HG03066 (cell line): ENCODE measurements at regions not wholly inside any gene's neighbourhood (a gene's known extent, or its start where the extent isn't known, plus 50 kb on each side); places are given as distances from the start of the nearest gene placed in this dataset.
"Not testable (repeated sequence)": the region's sequence is repeated elsewhere in the genome, so short reads cannot be mapped to it uniquely, and the experiment has no call there.

Experiments used
- ATAC-seq: cut with Tn5 transposase; IDR thresholded peaks from one replicate; pipeline ENCODE4 v1.9.1; 2021; ENCODE audit warnings: low read depth; ENCODE audit not compliant: unreplicated experiment

DNA sequence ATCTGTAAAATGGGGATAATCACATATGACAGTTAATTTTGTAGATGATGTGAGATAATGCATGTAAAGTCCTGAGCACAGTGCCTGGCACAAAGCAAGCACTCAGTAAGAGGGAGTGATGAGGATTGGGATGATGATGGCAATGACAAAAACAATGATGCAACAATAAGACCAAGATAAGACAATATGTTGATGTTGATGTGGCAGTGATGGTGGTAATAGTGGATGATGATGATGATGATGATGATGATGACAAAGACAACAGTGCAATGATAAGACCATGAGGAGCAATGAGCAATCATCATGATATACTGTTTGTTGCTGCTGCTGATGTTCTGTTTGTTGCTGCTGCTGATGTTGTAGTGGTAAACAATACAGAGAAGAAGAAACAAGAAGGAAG is 344.1 kb downstream of the NPIPA8 start:
- ATAC-seq: no peak

DNA sequence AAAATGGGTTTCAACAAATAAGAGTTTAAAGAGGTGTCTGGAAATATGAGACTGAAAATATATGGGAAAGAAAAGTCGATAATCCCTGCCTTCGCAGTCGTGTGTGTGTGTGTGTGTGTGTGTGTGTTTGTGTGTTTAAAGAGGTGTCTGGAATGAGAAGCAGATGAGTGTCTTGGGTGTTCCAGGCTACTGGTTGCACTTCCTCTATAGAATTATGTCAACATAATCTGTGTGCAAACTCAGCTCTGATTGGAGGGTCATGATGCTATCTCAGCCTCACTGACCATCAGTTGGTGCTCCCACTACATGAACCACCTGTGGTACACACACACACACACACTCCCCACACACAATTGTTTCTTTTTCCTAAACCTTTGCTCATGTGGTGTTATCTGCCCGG is 347.3 kb downstream of the NPIPA8 start:
- no peak for ATAC-seq

DNA sequence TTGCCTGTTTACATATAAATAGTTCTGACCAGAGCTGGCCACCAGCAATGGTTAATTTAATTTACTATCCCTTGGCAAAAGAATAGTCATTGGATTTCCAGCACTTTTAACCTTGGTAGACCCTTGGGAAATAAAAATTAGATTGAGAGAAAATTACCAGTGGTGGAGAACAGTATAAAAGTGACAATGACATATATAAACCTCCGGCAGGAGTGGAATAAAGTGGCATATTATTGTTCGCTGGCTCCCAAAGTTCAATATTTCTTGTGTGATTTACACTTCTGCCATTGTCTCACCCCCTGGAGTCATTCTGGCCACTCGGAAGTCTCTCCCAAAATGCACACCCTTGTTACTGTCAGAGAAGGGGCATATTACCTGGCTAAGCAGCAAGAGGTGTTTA is 347.7 kb downstream of the NPIPA8 start:
- no peak for ATAC-seq

DNA sequence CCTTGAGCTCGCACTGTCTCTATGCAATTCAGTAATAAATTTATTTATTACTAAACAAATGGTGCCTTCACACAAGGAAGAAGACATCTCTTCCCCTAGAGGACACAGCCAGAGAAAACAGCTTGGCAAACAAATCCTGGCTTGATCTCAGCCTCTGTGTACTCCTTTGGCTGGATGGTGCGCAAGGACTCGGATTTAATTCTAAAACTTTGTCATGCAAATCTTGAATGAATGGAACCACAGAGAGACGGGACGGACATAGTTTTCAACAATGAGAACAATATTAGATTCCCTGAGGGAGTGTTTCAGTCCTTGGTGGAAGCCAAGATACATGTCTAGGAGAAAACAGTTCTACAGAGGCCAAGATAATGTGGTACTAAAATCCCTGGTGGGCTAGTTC is 349.5 kb downstream of the NPIPA8 start:
- ATAC-seq: no peak

DNA sequence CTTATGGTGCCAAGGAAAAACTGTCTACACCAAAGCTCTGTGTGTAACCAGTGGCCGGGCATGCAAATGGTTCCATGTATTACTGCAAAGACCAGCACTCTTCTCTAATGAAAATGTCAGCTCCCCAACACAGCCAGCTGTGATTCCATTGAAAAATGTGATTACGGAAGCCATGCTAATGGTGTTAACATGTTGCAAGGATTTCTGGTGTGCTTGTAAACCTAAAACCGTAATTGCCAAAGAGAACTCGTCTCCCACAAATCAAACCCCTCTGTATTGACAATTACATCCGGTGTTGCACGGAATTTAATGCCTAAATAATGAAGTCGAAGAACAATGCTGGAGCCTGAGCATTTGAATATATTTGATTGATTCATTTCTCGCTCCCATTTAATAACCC is 351.7 kb downstream of the NPIPA8 start:
- no peak for ATAC-seq

DNA sequence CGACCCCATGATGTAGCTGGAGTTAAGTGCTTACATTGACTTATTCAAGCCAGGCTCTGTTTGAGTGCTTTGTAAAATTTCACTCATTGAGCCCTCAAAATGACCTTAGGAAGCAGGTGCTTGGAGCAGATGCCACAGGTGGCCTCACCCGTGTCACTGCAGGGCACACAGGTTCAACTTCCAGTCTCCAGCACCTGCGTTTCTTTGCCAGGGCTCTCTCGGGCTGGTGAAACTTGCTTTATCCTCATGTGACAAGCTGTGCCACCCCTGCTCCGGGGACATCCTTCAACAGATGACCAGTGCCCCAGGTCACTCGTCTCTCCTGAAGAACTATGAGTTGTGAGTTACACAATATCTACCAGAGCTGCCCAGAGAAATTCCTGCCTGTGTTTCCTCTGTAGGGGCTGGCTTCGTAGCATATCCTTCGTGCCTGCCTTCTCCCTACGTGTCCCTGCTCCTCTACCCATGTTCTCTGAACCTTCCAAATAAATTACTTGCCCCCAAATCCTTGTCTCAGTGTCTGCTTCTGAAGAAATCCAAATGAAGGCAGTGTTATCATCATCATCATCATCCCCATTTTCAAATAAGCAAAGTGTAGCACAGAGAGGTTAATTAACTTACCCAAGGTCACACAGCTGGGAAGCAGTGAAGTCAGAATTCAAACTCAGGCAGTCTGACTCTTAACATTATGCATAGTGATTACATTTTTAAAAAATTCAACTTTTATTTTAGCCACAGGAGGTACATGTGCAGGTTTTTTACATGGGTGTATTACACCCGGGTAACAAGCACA is 352.5 kb downstream of the NPIPA8 start:
- no peak for ATAC-seq

DNA sequence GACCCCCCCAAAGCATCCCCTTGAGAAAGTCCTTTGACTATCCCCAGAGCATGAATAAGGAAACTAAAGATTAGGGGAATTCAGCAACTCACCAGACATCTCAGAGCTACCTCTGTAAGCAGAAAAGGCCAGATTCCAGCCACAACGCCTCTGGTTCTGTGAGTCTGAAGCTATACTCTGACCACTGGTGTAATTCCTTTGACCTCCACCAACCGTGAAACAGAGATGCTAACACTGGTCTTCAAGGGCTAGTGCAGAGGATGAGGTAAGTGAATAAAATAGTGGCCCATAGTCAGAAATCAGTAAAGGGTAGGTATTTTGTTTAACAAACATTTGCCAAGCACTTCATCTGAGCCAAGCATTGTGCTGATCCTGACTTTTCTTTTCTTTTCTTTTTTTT is 353.4 kb downstream of the NPIPA8 start:
- ATAC-seq: no peak

DNA sequence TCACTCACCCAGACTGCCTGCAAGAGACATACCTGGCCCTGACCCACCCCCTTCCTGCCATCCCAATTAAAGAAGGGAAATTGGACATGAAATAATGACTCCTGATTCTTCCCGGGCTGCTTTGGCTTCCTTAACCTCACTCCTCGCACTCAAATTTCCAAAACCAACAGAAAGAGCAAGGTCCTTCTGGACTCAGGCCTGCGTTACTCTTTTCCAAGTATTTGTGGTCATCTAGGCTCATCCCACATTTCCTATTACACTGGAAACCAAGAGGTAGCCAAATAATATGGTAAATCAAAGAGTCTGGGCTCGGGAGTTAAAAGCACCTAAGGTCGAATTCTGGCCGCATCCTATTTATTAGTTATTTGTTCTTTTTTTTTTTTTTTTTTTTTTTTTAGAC is 359.3 kb downstream of the NPIPA8 start:
- ATAC-seq: no peak

DNA sequence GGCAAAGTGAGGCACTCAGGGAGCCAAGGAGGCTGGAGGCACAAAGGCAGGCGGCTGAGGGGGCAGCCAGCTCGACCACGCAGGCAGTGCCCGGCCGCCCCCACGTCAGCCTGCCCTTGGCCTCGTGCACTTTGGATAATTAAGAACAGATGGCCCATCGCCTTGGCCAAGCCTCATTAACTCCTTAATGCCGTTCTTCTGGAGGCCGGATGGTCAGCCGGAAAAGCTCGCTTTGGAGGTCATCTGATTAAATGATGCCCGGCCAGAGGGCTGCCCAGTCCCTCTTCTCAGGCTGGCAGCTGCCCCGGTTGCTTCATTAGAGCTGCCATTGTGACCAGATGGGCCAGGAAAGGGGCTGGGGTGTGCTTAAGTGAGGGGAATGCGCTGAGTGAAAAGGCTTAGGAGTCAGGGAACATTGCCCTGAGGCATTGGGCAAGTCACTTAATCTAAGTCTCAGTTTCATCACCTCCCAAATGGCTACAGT is 364.0 kb downstream of the NPIPA8 start:
- ATAC-seq: no peak

DNA sequence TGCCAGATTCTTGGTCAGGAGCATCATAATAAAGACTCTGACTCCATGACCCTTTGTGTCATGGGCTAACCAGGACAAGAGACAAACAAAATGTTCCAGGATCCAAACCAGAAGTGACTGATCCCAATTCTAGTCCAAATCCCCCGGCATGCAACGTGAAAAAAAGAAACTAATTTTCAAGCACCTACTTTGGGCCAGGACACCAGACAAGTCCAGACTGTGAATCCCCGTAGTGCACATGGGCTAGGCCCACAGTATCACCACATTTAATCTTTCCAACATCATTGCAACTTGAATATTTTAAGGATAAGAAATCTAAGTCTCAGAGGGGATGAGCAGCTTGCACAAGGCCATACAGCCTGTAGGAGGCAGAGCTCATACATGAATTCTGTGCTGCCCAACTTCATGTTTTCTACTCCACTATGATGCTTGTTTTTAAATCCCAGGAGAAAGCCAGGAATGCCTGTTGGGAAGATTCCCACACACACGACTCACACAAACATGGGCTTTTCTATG is 365.7 kb downstream of the NPIPA8 start:
- ATAC-seq: no peak

DNA sequence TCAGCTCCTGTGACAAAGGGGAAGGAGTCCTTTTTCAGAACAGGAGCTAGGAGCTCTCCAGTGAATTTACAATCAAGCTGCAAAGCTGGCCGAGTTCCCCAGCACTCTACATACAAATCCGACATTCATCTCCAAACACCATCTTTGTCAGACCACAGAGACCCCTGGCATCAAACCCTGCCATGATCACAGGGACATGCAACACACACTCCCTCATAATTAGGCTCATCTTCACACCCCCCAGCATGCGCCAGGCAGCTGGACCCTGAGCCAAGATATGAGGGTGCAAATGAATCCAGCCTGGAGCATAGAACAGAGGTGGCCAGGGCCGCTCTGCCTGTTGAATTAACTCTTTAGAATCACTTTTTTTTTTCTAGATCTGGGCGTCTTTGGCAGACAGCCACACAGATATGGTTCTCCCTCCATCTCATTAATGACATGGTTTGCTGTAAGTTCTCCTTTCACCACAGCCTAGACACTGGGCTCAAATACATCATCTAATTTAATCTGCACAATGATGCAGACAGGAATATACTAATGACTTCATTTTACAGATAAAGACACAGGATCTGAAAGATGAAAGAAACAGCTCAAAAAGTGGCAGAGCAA is 366.3 kb downstream of the NPIPA8 start:
- no peak for ATAC-seq

DNA sequence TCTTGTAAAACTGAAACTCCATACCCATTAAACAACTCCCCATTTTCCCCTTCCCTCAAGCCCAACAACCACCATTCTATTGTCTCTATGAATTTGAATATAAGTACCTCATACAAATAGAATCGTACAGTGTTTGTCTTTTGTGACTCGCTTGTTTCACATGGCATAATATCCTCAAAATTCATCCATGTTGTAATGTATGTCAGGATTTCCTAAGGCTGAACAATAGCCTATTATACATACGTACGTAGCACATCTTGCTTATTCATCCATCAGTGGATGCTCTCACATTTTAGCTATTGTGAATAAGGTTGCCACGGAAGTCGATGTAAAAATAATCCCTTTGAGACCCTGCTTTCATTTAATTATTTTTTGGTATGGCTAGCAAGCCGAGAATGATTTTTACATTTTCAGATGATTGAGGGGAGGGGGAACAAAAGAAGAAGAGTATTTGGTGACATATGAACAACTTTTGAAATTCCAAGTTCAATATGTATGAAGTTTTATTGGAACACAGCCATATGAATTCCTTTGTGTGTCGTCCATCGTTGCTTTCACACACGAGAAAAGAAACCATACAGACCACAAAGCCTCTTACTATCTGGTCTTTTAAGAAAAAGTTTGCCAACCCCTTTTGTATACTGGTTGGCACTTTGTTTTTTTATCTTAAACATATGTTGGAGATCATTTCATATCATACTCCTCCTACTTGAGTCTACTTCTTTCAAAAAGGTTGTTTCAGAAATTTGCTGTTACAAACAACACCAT is 371.2 kb downstream of the NPIPA8 start:
- ATAC-seq: no peak

DNA sequence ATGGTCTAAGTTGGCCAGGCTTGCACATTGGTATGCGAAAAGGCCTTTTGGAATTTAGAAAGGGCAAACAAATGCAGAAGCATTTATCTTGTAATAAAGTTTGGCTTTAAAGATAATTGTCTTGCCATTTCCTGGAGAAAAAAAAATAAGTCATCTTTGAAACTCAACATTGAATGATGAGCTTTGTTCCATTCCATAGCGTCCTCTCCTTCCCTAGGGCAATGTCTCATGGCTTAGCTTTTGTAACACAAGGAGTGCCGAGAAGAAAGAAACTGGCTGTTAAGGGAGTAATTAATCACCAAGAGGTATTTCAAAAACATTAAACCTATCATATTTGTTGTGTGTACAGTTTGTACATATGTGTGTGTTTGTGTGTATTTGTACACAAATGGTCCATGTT is 372.3 kb downstream of the NPIPA8 start:
- ATAC-seq: no peak

DNA sequence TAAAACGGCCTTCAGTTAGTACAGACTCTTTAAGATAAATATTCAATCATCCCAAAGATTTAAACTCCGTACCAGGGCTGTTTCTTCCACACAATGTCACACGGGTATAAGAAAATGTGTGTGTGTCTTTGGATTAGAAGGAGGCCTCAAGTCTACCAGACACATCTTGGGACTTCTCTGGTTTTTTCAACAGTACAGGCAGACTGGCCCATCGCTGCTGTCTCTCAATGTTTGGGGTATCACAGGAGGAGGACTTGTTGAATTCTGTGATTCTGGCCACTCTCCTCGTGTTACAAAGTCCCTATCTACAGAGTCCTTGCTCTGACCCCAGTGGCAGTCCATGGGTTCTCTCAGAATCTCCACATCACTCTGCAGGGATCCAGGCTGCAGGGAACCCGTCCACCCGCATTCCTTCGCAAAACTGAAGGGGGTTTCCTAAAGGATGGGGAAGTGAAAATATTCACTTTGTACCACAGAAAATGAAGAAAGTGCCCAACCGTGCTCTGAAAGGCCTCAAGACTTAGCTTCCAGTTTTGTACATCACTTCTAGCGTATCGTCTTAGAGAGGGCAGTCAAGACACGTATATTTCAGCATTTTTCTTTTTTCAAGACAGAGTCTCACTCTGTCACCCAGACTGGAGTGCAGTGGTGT is 373.2 kb downstream of the NPIPA8 start:
- ATAC-seq: no peak

DNA sequence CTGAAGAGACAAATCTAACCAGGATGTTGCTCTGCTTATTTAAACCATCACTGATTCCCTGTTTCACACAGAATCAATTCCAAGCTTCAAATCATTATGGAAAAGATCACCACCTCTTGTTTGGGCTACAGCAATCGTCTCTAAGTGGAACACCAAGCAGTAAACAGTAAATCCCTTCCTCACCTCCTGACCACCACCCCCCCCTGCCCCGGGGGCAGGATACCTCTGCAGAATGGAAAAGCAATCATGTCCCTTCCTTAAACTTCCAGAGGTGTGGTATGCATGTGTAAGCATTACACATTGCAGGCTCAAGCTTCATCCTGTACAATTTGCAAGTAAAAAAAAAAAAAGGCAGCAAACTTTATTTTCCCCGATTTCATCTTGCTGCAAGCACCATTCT is 373.8 kb downstream of the NPIPA8 start:
- no peak for ATAC-seq

DNA sequence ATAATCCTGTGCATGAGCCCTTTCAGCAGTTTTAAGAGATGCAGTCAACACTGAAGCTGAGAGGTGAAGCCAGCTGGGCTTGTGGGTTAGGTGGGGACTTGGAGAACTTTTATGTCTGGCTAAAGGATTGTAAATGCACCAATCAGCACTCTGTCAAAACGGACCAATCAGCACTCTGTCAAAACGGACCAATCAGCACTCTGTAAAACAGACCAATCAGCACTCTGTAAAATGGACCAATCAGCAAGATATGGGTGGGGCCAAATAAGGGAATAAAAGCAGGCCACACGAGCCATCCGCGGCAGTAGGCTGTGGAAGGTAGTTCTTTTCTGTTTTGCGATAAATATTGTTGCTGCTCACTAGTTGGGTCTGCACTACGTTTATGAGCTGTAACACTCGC is 374.7 kb downstream of the NPIPA8 start:
- not testable (repeated sequence) for ATAC-seq

DNA sequence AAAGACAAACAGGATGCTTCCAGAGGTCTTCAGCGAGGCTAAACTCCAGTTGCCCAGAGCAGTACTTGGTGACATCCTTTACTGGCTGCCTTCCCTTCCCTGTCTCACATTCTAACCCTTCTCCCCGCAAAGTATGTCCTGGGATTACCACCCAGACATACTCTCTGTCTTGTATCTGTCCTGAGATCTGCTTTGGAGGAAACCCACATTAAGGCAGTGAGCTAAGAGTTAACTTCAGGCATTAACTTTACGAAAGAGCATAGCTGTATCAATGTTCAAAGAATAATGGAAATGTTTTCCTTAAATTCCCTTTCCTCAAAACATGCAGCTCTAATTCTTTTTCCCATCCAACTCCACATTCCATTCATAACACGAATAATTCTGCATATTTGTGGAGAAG is 385.2 kb downstream of the NPIPA8 start:
- ATAC-seq: no peak

DNA sequence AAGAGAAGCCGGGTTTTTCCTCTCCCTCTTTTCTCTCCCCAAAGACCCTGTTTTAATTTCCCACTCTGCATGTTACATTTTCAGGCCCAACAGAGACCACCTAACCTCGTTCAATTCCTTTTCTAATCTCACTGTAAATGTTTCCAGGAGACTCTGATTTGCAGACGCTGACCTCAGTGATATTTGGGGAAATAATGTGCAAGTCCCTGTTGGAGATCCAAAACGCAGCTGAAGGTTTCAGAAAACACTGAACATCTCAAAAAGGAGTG is 386.6 kb downstream of the NPIPA8 start:
- no peak for ATAC-seq

DNA sequence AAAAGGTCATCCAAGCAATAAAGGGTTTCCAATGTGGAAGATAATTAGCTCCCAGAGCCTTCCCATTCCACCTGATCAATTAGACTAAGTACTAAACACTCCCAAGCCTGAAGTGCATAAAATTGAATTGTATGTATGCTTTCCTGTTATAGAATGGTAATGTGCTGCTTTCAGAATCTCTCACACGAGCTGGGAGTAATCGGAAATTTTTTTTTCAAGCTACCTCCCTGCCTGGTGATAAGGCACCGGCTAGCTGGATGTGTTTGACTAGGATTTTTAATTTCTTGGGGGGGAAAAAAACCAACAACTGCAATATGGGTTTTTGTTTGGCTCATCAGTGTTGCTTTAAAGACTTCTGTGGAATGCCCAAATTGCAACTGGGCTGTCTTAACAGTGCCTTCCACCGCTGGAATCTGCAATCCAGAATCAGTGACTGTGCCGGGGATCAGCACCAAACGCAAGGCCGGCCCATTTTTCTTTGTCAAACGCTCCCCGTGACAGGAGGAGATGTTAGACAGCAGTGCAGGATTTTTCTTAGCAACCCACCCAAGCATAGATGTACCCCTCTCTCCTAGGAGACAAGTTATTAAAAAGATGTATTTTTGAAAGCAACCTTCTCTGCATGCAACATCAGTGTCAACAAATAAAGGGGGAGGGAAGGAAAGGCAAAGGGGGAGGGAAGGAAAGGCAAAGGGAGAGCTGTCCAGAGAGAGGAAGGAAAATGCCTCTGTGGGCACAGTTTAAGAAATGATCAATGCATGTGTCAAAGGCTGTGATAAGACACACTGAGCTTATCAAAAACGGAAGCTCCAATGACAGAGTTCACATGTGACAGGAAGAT is 387.2 kb downstream of the NPIPA8 start:
- no peak for ATAC-seq

DNA sequence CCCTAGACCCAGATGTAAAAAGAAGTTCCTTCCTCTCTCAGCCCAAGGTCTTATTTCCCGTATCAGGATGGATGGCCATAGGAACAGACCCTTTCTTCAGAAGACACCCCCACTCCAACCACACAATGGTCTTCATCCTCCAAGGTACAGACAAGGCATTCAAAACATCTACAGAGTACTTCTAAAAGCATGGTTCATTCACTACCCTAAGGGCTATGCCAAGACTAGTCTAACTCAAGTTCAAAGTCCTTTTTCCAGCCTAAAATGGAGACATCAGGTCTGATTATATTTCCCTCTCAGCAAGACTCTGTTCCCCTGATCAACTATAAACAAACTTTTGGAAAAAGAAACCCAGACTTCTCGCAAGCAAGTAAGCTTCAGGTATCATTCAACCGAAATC is 388.9 kb downstream of the NPIPA8 start:
- no peak for ATAC-seq
